Activated T-cell treated with anti-CD3 and anti-CD28 coated beads, Interleukin-2, amount 50 U/mL, for 72 hours (primary cell): ENCODE measurements at regions not wholly inside any gene's neighbourhood (a gene's known extent, or its start where the extent isn't known, plus 50 kb on each side); places are given as distances from the start of the nearest gene placed in this dataset.
"Not testable (repeated sequence)": the region's sequence is repeated elsewhere in the genome, so short reads cannot be mapped to it uniquely, and the experiment has no call there.

Experiments used
- ATAC-seq, 2 donors: fragments of 150-1000 bp; cut with Tn5 transposase; replicated peaks in 1 of 2; 2 replicates each; pipeline ENCODE4 v1.10.0; 2021; ENCODE audit warnings: moderate library complexity in 2 of 2, mild to moderate bottlenecking in 1 of 2
- DNase-seq, 2 donors: peaks; one replicate each; pipeline ENCODE4 v3.0.0; 2021 to 2022; ENCODE audit warnings: mixed read lengths in 1 of 2
- H3K27ac Mint-ChIP-seq: one replicate; pipeline ENCODE4 v1.8.0; 2022; ENCODE audit warnings: mild to moderate bottlenecking, moderate library complexity, mixed read lengths
- H3K27me3 Mint-ChIP-seq: one replicate; pipeline ENCODE4 v1.8.0; 2022; ENCODE audit warnings: low read depth, mixed read lengths
- H3K36me3 Mint-ChIP-seq, 2 donors: one replicate each; pipeline ENCODE4 v1.8.0; 2022; ENCODE audit warnings: mixed read lengths in 2 of 2, mild to moderate bottlenecking in 1 of 2; ENCODE audit not compliant: insufficient read depth in 2 of 2
- H3K4me1 Mint-ChIP-seq: one replicate; pipeline ENCODE4 v1.8.0; 2022; ENCODE audit warnings: low read depth, mixed read lengths
- H3K4me3 Mint-ChIP-seq, 2 donors: one replicate each; pipeline ENCODE4 v1.8.0; 2022; ENCODE audit warnings: mild to moderate bottlenecking in 2 of 2, mixed read lengths in 2 of 2, moderate library complexity in 2 of 2
- H3K9me3 Mint-ChIP-seq, 2 donors: one replicate each; pipeline ENCODE4 v1.8.0; 2022; ENCODE audit warnings: mixed read lengths in 2 of 2

DNA sequence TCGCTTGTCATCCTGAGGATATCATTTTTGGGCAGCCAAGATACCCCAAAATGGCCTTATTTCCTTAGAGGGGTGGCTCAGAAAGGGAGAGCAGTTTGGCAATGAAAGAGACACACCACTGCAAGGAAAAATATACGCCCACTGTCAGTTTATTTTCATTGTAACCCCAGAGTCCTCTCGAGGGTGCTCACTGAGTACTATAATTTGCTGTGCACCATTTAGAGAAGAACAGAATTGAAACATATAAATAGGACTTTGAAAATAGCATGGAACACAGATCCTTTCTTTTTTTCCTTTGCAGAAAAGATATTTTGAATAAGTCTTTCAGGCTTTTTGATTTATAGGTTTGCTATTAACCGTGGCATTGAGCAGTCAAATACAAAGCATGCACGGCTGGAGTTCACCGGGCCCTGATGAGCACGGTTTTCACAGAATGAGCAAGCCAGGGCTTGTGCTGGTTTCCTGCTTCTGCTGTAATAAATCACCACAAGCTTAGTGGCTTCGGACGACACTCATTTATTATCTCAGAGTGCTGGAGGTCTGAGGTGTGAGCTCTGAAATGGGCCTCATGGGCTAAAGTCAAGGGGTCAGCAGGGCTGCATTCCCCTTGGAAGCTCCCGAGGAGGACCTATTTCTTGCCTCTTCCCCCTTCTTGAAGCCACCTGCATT lies 152.3 kb downstream of the ZNF664 start:
- Mint-ChIP-seq H3K36me3 (no peaks in the 10 kb centered on the region), H3K27me3 (no peaks in the 10 kb centered on the region), H3K9me3 (no peaks in the 10 kb centered on the region), H3K27ac (no peak overlapping the region), H3K4me1 (no peaks in the 10 kb centered on the region), H3K4me3 (no peak overlapping the region)
- DNase-seq (no peak), ATAC-seq (peak in 1 of 2 donors; percentile 51)

GRCh38 chr12:124126950-124127655 lies 154.1 kb downstream of the ZNF664 start:
- no peaks in the 10 kb centered on the region for H3K27me3 Mint-ChIP-seq
- ATAC-seq: no peak
- no peaks in the 10 kb centered on the region for H3K4me1 Mint-ChIP-seq
- no peak overlapping the region for H3K4me3 Mint-ChIP-seq
- no peaks in the 10 kb centered on the region for H3K36me3 Mint-ChIP-seq
- DNase-seq: no peak
- H3K9me3 Mint-ChIP-seq: no peaks in the 10 kb centered on the region
- H3K27ac Mint-ChIP-seq: no peak overlapping the region

- no peak overlapping the region for H3K27ac Mint-ChIP-seq
- no peaks in the 10 kb centered on the region for H3K4me1 Mint-ChIP-seq
- H3K27me3 Mint-ChIP-seq: no peaks in the 10 kb centered on the region
- no peak for DNase-seq
- no peak for ATAC-seq
- no peak overlapping the region for H3K4me3 Mint-ChIP-seq
- no peaks in the 10 kb centered on the region for H3K36me3 Mint-ChIP-seq
- no peaks in the 10 kb centered on the region for H3K9me3 Mint-ChIP-seq
Measured at GRCh38 chr12:124129132-124129531, 156.1 kb downstream of the ZNF664 start.

- Mint-ChIP-seq H3K9me3 (no peaks in the 10 kb centered on the region), H3K27me3 (no peaks in the 10 kb centered on the region), H3K27ac (no peak overlapping the region), H3K4me3 (no peak overlapping the region), H3K36me3 (no peaks in the 10 kb centered on the region), H3K4me1 (no peaks in the 10 kb centered on the region)
- ATAC-seq (no peak), DNase-seq (no peak)
Measured at GRCh38 chr12:124130691-124131591, 157.9 kb downstream of the ZNF664 start.

- no peak overlapping the region for H3K4me3 Mint-ChIP-seq
Measured at GRCh38 chr12:124131659-124132058, 158.6 kb downstream of the ZNF664 start.

DNA sequence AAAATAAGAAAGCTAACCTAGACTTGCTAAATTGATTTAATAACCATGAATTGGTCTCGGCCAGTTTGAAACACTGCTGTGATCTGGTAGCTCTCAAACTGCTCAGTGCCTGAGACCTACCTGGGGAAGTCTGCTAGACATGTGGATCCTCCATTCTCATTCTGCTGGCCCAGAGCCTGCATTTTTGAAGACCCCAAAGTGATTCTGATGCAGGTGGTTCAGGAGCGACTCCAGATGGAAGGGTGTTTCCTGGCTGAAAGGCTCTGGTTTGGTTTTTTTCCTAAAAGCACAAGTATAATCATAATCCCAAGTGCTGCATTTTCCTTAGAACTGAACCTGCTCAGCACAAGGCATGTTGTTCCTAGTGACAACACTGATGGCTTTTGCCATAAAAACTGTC lies 159.5 kb downstream of the ZNF664 start:
- DNase-seq (no peak), ATAC-seq (no peak)
- Mint-ChIP-seq H3K4me3 (no peak overlapping the region), H3K36me3 (no peaks in the 10 kb centered on the region), H3K27me3 (no peaks in the 10 kb centered on the region), H3K27ac (no peak overlapping the region), H3K4me1 (no peaks in the 10 kb centered on the region), H3K9me3 (peaks cover 0 to 3% of the 10 kb centered on the region in 2 donors)

More at GRCh38 chr12:124131659-124132058, 158.6 kb downstream of the ZNF664 start:
- Mint-ChIP-seq H3K36me3 (no peaks in the 10 kb centered on the region), H3K27me3 (no peaks in the 10 kb centered on the region), H3K27ac (no peak overlapping the region), H3K4me1 (no peaks in the 10 kb centered on the region), H3K9me3 (no peaks in the 10 kb centered on the region)
- DNase-seq (no peak), ATAC-seq (no peak)

DNA sequence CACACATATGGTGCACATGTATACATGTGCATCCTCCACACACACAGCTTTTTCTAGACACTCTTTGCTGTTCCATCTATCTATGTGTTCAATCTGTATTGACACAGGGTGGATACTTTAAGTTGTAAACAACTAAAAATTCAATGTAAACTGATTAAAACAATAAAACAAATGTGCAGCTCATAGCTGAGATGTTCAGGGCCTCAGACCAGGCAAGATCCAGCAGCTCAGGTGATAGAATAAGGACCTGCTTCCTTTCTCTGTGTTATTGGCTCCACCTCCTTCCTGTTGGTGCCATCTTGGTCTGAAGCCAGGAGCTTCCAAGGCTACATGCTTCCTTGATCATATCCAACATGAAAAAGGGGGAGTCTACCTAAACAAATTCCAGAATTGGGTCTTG lies 158.1 kb upstream of the RFLNA start:
- no peak for DNase-seq
- ATAC-seq: no peak
- Mint-ChIP-seq H3K9me3 (peaks cover 5 to 9% of the 10 kb centered on the region in 2 donors), H3K36me3 (peaks cover 2 to 3% of the 10 kb centered on the region in 2 donors), H3K4me3 (no peak overlapping the region), H3K4me1 (no peaks in the 10 kb centered on the region), H3K27ac (no peak overlapping the region), H3K27me3 (peaks cover 19% of the 10 kb centered on the region)

DNA sequence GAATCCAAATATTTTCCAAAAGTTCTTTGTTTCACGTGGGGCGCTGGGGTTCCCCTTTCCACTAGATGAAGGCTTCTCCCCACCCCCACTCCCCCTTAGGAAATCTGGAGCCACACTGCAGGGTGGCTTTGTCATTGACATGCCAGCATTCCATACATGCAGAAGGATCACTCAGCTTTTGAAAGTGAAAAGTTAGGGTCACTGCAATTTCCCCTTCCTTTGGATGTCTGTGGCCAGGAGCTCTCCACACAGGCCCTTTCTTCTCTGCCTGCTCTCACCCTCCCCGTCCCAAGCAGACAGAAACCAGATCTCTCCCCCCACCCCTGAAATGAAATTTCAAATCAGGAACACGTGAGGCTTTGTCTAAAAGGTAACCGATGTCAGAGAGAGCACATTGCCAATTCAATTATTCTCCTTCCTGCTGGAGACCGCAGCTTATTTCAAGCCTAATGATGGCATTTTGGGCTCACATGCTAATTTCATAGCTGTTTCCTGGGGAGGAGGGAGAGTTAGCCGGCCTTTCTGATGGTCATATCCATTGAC lies 153.9 kb upstream of the RFLNA start:
- H3K36me3 Mint-ChIP-seq: peaks cover 3 to 6% of the 10 kb centered on the region in 2 donors

GRCh38 chr12:124141611-124142010 lies 153.3 kb upstream of the RFLNA start:
- peaks cover 27% of the 10 kb centered on the region for H3K27me3 Mint-ChIP-seq
- H3K9me3 Mint-ChIP-seq: peaks cover 5 to 11% of the 10 kb centered on the region in 2 donors

More for the DNA sequence above, 153.9 kb upstream of the RFLNA start:
- no peak for ATAC-seq
- H3K27ac Mint-ChIP-seq: no peak overlapping the region
- no peak for DNase-seq
- no peaks in the 10 kb centered on the region for H3K4me1 Mint-ChIP-seq
- H3K27me3 Mint-ChIP-seq: peaks cover 27% of the 10 kb centered on the region
- no peak overlapping the region for H3K4me3 Mint-ChIP-seq
- H3K9me3 Mint-ChIP-seq: peaks cover 5 to 11% of the 10 kb centered on the region in 2 donors

GRCh38 chr12:124142395-124143035 lies 152.4 kb upstream of the RFLNA start:
- DNase-seq (no peak), ATAC-seq (no peak)
- no peak overlapping the region for H3K4me3 Mint-ChIP-seq
- H3K27ac Mint-ChIP-seq: no peak overlapping the region
- no peaks in the 10 kb centered on the region for H3K4me1 Mint-ChIP-seq
- H3K9me3 Mint-ChIP-seq: peaks cover 5 to 7% of the 10 kb centered on the region in 2 donors
- H3K27me3 Mint-ChIP-seq: peaks cover 27% of the 10 kb centered on the region
- H3K36me3 Mint-ChIP-seq: peaks cover 3 to 6% of the 10 kb centered on the region in 2 donors

More at GRCh38 chr12:124141611-124142010, 153.3 kb upstream of the RFLNA start:
- ATAC-seq, H3K4me3 Mint-ChIP-seq, H3K4me1 Mint-ChIP-seq, H3K27ac Mint-ChIP-seq, H3K36me3 Mint-ChIP-seq, DNase-seq: not testable (repeated sequence)

DNA sequence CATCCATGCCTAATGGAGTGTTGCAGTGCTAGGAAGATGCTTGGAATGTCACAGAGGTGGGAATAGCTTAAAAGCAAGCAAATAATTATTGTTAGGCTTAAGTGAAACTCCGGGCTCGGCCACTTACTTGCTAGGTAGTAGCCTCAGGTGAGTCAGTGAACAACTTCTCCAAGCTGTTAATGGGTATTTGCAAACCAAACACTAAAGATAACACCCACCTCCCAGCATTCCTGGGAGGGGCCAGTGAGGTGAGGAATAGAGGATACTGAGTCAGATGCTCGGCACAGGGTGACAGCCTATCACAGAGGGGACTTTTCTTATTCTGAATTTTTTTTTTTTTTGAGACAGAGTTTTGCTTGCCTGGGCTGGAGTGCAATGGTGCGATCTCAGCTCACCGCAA lies 151.2 kb upstream of the RFLNA start:
- no peaks in the 10 kb centered on the region for H3K4me1 Mint-ChIP-seq
- peaks cover 3 to 6% of the 10 kb centered on the region in 2 donors for H3K36me3 Mint-ChIP-seq
- H3K9me3 Mint-ChIP-seq: peaks cover 2 to 4% of the 10 kb centered on the region in 2 donors
- H3K27me3 Mint-ChIP-seq: peaks cover 27% of the 10 kb centered on the region
- no peak overlapping the region for H3K4me3 Mint-ChIP-seq
- DNase-seq (no peak), ATAC-seq (no peak)
- no peak overlapping the region for H3K27ac Mint-ChIP-seq

GRCh38 chr12:124144531-124145194 lies 150.2 kb upstream of the RFLNA start:
- Mint-ChIP-seq H3K9me3 (peaks cover 2 to 4% of the 10 kb centered on the region in 2 donors), H3K4me3 (no peak overlapping the region), H3K27ac (no peak overlapping the region), H3K4me1 (no peaks in the 10 kb centered on the region), H3K36me3 (peaks cover 3 to 6% of the 10 kb centered on the region in 2 donors), H3K27me3 (peaks cover 24% of the 10 kb centered on the region)
- ATAC-seq (no peak), DNase-seq (no peak)
